ENCODE measurements at regions not wholly inside any gene's neighbourhood (a gene's known extent, or its start where the extent isn't known, plus 50 kb on each side); places are given as distances from the start of the nearest gene placed in this dataset.

DNA sequence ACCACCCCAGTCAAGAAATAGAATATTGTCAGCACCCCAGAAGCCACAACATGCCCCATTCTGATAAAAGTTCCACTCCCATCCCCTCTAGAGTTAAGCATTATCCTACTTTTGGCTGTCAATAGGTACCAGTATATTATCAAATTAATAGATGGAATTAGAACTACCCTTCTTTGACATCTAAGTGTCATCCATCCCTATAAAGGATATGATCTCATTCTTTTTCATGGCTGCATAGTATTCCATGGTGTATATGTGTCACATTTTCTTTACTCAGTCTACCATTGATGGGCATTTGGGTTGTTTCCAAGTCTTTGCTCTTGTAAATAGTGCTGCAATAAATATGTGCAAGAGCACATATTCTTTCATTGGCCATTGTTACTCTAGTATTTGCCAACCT, 246.2 kb downstream of the SEC23A start:
- H3K9me3 ChIP-seq = no peaks in the 10 kb centered on the region
- no peak for DNase-seq
- TF ChIP-seq, protein P1, sequence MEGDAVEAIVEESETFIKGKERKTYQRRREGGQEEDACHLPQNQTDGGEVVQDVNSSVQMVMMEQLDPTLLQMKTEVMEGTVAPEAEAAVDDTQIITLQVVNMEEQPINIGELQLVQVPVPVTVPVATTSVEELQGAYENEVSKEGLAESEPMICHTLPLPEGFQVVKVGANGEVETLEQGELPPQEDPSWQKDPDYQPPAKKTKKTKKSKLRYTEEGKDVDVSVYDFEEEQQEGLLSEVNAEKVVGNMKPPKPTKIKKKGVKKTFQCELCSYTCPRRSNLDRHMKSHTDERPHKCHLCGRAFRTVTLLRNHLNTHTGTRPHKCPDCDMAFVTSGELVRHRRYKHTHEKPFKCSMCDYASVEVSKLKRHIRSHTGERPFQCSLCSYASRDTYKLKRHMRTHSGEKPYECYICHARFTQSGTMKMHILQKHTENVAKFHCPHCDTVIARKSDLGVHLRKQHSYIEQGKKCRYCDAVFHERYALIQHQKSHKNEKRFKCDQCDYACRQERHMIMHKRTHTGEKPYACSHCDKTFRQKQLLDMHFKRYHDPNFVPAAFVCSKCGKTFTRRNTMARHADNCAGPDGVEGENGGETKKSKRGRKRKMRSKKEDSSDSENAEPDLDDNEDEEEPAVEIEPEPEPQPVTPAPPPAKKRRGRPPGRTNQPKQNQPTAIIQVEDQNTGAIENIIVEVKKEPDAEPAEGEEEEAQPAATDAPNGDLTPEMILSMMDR (IDR thresholded peaks at IDR 0.05) = no peak
- H3K27me3 ChIP-seq = no peaks in the 10 kb centered on the region
- no peak overlapping the region for H3K27ac ChIP-seq
- H3K36me3 ChIP-seq = no peaks in the 10 kb centered on the region
- H3K4me3 ChIP-seq = no peak overlapping the region
- H3K9ac ChIP-seq (ENCODE audit: low read depth in 2 of 2, low read length in 2 of 2) = no peak overlapping the region
- H3K4me1 ChIP-seq = no peaks in the 10 kb centered on the region
- intact Hi-C loops (cut with DNase I) = no loop called here

DNA sequence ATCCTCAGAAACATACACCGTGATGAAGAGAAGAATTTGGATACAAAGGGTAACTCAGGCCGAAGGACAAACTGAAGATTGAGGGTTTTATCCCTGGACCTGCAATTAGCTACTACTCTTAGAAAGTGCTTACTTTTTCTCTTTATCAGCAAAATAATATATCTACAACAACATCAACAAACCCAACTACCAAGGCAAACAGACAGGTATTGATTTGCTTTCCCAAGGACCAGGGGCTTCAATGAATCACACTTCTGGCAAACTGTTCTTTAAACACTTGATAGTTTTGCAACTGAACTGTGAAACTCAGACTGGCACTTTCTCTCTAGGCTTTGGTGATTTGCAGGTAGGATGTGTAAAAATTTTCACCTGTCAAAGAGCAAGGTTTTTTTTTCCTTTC, 247.5 kb downstream of the SEC23A start:
- intact Hi-C loops (cut with DNase I) = no loop called here
- H3K27me3 ChIP-seq = no peaks in the 10 kb centered on the region
- H3K9ac ChIP-seq (ENCODE audit: low read depth in 2 of 2, low read length in 2 of 2) = no peak overlapping the region
- H3K4me1 ChIP-seq = no peaks in the 10 kb centered on the region
- no peaks in the 10 kb centered on the region for H3K9me3 ChIP-seq
- no peak overlapping the region for H3K4me3 ChIP-seq
- DNase-seq = no peak
- H3K36me3 ChIP-seq = no peaks in the 10 kb centered on the region
- TF ChIP-seq, protein P1 (IDR thresholded peaks at IDR 0.05) = no peak
- no peak overlapping the region for H3K27ac ChIP-seq

DNA sequence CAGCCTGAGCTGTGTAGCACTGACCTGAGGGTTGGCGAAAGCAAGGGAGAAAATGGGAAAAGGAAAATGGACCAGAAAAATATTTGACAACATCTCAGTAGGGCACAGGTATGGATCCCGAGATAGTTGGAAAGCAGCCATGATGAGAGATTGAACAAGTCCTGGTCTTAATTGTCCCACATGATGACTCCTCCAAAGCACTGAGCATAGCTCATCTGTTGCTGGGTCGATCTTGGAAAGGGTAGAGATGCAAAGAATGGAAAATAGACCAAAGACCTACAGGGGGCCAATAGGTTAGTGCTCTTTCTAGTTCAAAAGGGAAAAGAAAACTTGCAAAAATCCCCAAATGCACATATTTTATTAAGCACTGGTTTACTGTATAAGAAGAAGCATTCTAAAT, 251.9 kb downstream of the SEC23A start:
- intact Hi-C loops (cut with DNase I) = no loop called here
- TF ChIP-seq, protein P1 (IDR thresholded peaks at IDR 0.05) = no peak
- Histone ChIP-seq H3K36me3 (no peaks in the 10 kb centered on the region), H3K4me1 (no peaks in the 10 kb centered on the region), H3K4me3 (no peak overlapping the region), H3K9ac (ENCODE audit: low read depth in 2 of 2, low read length in 2 of 2) (no peak overlapping the region), H3K27me3 (no peaks in the 10 kb centered on the region), H3K27ac (no peak overlapping the region), H3K9me3 (no peaks in the 10 kb centered on the region)
- DNase-seq = no peak

GRCh38 chr14:38850664-38851063, 252.4 kb downstream of the SEC23A start:
- Histone ChIP-seq H3K36me3 (no peaks in the 10 kb centered on the region), H3K4me3 (no peak overlapping the region), H3K9ac (ENCODE audit: low read depth in 2 of 2, low read length in 2 of 2) (no peak overlapping the region), H3K27me3 (no peaks in the 10 kb centered on the region), H3K4me1 (no peaks in the 10 kb centered on the region), H3K9me3 (no peaks in the 10 kb centered on the region), H3K27ac (no peak overlapping the region)
- no peak for DNase-seq
- TF ChIP-seq, protein P1 (IDR thresholded peaks at IDR 0.05) = no peak
- intact Hi-C loops (cut with DNase I) = no loop called here

GRCh38 chr14:38848243-38848935, 254.6 kb downstream of the SEC23A start:
- Histone ChIP-seq H3K27me3 (no peaks in the 10 kb centered on the region), H3K9ac (ENCODE audit: low read depth in 2 of 2, low read length in 2 of 2) (no peak overlapping the region), H3K4me3 (no peak overlapping the region), H3K4me1 (peaks cover 6% of the 10 kb centered on the region), H3K36me3 (no peaks in the 10 kb centered on the region), H3K27ac (no peak overlapping the region), H3K9me3 (no peaks in the 10 kb centered on the region)
- intact Hi-C loops (cut with DNase I) = no loop called here
- TF ChIP-seq, protein P1 (IDR thresholded peaks at IDR 0.05) = no peak
- DNase-seq = no peak
